ENCODE measurements at regions not wholly inside any gene's neighbourhood (a gene's known extent, or its start where the extent isn't known, plus 50 kb on each side); places are given as distances from the start of the nearest gene placed in this dataset.

- TF ChIP-seq, protein P1, sequence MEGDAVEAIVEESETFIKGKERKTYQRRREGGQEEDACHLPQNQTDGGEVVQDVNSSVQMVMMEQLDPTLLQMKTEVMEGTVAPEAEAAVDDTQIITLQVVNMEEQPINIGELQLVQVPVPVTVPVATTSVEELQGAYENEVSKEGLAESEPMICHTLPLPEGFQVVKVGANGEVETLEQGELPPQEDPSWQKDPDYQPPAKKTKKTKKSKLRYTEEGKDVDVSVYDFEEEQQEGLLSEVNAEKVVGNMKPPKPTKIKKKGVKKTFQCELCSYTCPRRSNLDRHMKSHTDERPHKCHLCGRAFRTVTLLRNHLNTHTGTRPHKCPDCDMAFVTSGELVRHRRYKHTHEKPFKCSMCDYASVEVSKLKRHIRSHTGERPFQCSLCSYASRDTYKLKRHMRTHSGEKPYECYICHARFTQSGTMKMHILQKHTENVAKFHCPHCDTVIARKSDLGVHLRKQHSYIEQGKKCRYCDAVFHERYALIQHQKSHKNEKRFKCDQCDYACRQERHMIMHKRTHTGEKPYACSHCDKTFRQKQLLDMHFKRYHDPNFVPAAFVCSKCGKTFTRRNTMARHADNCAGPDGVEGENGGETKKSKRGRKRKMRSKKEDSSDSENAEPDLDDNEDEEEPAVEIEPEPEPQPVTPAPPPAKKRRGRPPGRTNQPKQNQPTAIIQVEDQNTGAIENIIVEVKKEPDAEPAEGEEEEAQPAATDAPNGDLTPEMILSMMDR (IDR thresholded peaks at IDR 0.05; ENCODE audit: insufficient read depth, low read depth, low read length): no peak
- no peak for TF ChIP-seq EZH2 (IDR thresholded peaks at IDR 0.05; ENCODE audit: insufficient read depth, low read length)
Measured at GRCh38 chr17:69760562-69760961, 314.5 kb upstream of the KCNJ16 start.

Data from astrocyte (in vitro differentiated cells and primary cell).